ENCODE measurements at regions not wholly inside any gene's neighbourhood (a gene's known extent, or its start where the extent isn't known, plus 50 kb on each side); places are given as distances from the start of the nearest gene placed in this dataset.

DNA sequence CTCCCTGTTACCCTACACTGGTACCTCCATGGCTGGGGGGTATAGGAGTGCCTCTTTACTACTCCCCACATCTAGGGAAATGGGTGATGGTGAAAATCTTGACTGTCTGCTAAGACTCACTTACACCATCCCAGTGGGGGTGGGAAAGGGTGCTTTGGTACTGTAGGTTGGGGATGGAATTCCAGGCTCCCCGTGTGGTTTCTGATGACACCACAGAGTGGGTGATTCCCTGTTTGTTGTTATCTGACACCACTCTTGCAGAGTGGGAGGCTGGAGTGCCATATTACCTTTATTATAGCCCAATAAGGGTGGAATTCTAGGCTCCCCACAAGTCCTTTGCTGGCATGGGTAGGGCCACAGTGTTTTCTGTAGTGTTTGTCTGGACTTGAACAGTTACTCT is 264.6 kb upstream of the MAN1A1 start:
- Mint-ChIP-seq H3K4me3 (no peak overlapping the region), H3K27me3 (peaks cover 0 to 3% of the 10 kb centered on the region in 2 donors), H3K4me1 (peaks cover 0 to 3% (median 2%) of the 10 kb centered on the region in 3 donors), H3K27ac (no peak overlapping the region), H3K36me3 (no peaks in the 10 kb centered on the region), H3K9me3 (no peaks in the 10 kb centered on the region)
- CTCF ChIA-PET: no interaction called here
- POLR2A ChIA-PET: no interaction called here
- ATAC-seq (replicated peaks in 1 of 4) (no peak), DNase-seq (no peak)
- H3K27ac ChIP-seq (ENCODE audit: low read length): no peak overlapping the region
- no CpG with 5 or more reads among the region's 1 CpG for WGBS (ENCODE audit: insufficient coverage)
- no peaks in the 10 kb centered on the region for H3K9me3 ChIP-seq
- no peak overlapping the region for H3K4me3 ChIP-seq (ENCODE audit: control insufficient read depth in 1 of 2, extremely low read depth in 1 of 2, low read length in 1 of 2)
- no peaks in the 10 kb centered on the region for H3K36me3 ChIP-seq (ENCODE audit: control insufficient read depth in 2 of 2, extremely low read depth in 1 of 2, insufficient read depth in 1 of 2, low read length in 1 of 2)
- no peaks in the 10 kb centered on the region for H3K4me1 ChIP-seq (ENCODE audit: control insufficient read depth in 1 of 2, extremely low read depth in 1 of 2, insufficient read depth in 2 of 2, low read length in 2 of 2)
- no peaks in the 10 kb centered on the region for H3K27me3 ChIP-seq (replicated peaks in 1 of 2; ENCODE audit: control insufficient read depth in 2 of 2, extremely low read depth in 1 of 2, insufficient read depth in 2 of 2, low read length in 1 of 2)

DNA sequence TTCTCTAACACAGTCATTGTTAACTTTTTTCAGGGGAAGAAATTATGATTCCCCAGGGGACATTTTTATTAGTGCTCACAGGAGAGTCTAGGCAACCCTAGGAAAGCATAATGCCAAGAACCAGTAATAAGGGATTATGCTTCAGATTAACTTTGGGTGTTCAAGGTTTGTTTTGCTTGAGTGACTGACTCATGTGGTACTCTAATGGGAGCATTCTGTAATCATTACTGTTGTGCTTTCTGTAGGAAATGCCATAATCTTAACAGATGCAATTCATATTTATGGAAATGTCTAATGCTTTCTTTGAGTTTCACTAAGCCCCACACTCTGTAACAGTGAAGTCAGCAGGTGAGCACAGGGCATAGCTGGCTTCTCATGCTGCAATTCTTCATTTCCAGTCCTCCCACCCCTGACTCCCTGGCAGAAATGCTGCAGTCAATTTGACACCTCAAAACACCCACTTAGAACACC is 263.4 kb upstream of the MAN1A1 start:
- Mint-ChIP-seq H3K27me3 (no peaks in the 10 kb centered on the region), H3K36me3 (no peaks in the 10 kb centered on the region), H3K4me1 (peaks cover 0 to 3% (median 2%) of the 10 kb centered on the region in 3 donors), H3K9me3 (no peaks in the 10 kb centered on the region), H3K4me3 (no peak overlapping the region), H3K27ac (no peak overlapping the region)
- Histone ChIP-seq H3K27ac (ENCODE audit: low read length) (no peak overlapping the region), H3K9me3 (no peaks in the 10 kb centered on the region), H3K4me3 (ENCODE audit: control insufficient read depth in 1 of 2, extremely low read depth in 1 of 2, low read length in 1 of 2) (no peak overlapping the region), H3K36me3 (ENCODE audit: control insufficient read depth in 2 of 2, extremely low read depth in 1 of 2, insufficient read depth in 1 of 2, low read length in 1 of 2) (no peaks in the 10 kb centered on the region), H3K27me3 (replicated peaks in 1 of 2; ENCODE audit: control insufficient read depth in 2 of 2, extremely low read depth in 1 of 2, insufficient read depth in 2 of 2, low read length in 1 of 2) (no peaks in the 10 kb centered on the region), H3K4me1 (ENCODE audit: control insufficient read depth in 1 of 2, extremely low read depth in 1 of 2, insufficient read depth in 2 of 2, low read length in 2 of 2) (no peaks in the 10 kb centered on the region)
- DNase-seq (no peak), ATAC-seq (replicated peaks in 1 of 4) (no peak)
- ChIA-PET CTCF (no interaction called here), POLR2A (no interaction called here)

DNA sequence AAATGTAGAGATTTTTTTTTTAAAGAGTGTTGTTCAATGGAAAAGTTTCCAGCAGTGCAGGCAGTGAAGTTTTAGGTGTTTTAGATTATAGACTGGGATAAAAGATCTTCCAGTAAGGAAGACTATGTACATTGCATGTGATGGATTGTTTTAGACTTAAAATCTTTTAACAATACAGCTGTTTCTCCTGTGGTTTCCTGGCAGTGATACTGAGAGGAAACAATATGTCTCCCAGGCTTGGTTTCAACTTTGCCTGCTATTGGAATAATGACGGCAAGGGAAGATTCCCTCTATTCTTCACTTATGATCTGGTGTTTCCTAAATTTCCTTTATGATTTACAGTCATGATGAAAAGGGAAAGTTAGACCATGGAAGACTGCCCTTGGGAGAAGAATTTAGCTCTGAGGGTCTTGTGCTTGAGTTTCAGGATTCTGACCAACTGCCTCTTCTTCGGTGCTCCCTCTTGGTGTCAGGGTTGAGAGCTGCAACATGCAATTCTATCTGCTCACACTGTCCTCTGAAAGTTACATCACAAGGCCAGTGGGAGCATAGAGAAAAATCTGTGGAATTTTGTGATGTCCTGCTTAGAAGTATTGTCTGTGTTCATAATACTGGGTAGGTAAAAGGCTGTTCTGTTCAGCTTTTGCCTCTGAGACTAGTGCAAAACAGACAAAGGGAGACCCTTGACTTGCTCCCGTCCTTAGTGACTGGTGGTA is 262.8 kb upstream of the MAN1A1 start:
- DNase-seq (no peak), ATAC-seq (replicated peaks in 1 of 4) (no peak)
- Mint-ChIP-seq H3K27ac (no peak overlapping the region), H3K4me3 (no peak overlapping the region), H3K36me3 (no peaks in the 10 kb centered on the region), H3K4me1 (peaks cover 0 to 3% (median 2%) of the 10 kb centered on the region in 3 donors), H3K27me3 (no peaks in the 10 kb centered on the region), H3K9me3 (no peaks in the 10 kb centered on the region)
- no peaks in the 10 kb centered on the region for H3K4me1 ChIP-seq (ENCODE audit: control insufficient read depth in 1 of 2, extremely low read depth in 1 of 2, insufficient read depth in 2 of 2, low read length in 2 of 2)
- no peak overlapping the region for H3K27ac ChIP-seq (ENCODE audit: low read length)
- no peaks in the 10 kb centered on the region for H3K9me3 ChIP-seq
- CTCF ChIA-PET: no interaction called here
- no CpG with 5 or more reads among the region's 3 CpGs for WGBS (ENCODE audit: insufficient coverage)
- no peak overlapping the region for H3K4me3 ChIP-seq (ENCODE audit: control insufficient read depth in 1 of 2, extremely low read depth in 1 of 2, low read length in 1 of 2)
- no peaks in the 10 kb centered on the region for H3K27me3 ChIP-seq (replicated peaks in 1 of 2; ENCODE audit: control insufficient read depth in 2 of 2, extremely low read depth in 1 of 2, insufficient read depth in 2 of 2, low read length in 1 of 2)
- no peaks in the 10 kb centered on the region for H3K36me3 ChIP-seq (ENCODE audit: control insufficient read depth in 2 of 2, extremely low read depth in 1 of 2, insufficient read depth in 1 of 2, low read length in 1 of 2)
- POLR2A ChIA-PET: no interaction called here

DNA sequence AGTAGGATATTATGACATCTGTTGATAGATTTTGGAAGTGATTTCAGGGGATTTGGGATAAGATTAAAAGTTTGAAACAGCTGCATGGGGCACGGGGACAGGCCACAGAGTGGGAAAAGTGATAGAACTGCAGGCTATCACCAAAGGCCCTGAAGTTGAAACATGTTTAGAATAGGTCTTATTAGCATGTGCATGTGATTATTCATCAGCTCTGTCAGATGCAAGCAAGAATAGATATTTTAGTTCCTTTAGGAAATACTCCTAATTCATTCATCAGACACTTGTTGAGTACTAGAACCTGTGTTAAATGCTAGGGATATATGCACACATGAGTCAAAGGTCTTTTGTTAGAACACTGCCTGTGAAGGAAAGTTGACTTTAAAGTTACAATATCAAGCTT is 261.2 kb upstream of the MAN1A1 start:
- Mint-ChIP-seq H3K27ac (no peak overlapping the region), H3K27me3 (no peaks in the 10 kb centered on the region), H3K36me3 (no peaks in the 10 kb centered on the region), H3K4me3 (no peak overlapping the region), H3K4me1 (peaks cover 0 to 3% (median 2%) of the 10 kb centered on the region in 3 donors), H3K9me3 (no peaks in the 10 kb centered on the region)
- CTCF ChIA-PET: no interaction called here
- no peaks in the 10 kb centered on the region for H3K9me3 ChIP-seq
- DNase-seq (no peak), ATAC-seq (replicated peaks in 1 of 4) (no peak)
- H3K27me3 ChIP-seq (replicated peaks in 1 of 2; ENCODE audit: control insufficient read depth in 2 of 2, extremely low read depth in 1 of 2, insufficient read depth in 2 of 2, low read length in 1 of 2): no peaks in the 10 kb centered on the region
- WGBS (ENCODE audit: insufficient coverage): 70% methylated on average over 1 of the region's 1 CpG
- POLR2A ChIA-PET: interaction anchor here in 1 of 2 donors (0.6 kb wide), 1 partner anchor 17 kb away, joined by 3 read pairs; no protein-coding TSS in a partner anchor
- H3K4me3 ChIP-seq (ENCODE audit: control insufficient read depth in 1 of 2, extremely low read depth in 1 of 2, low read length in 1 of 2): no peak overlapping the region
- H3K4me1 ChIP-seq (ENCODE audit: control insufficient read depth in 1 of 2, extremely low read depth in 1 of 2, insufficient read depth in 2 of 2, low read length in 2 of 2): no peaks in the 10 kb centered on the region
- H3K27ac ChIP-seq (ENCODE audit: low read length): no peak overlapping the region
- H3K36me3 ChIP-seq (ENCODE audit: control insufficient read depth in 2 of 2, extremely low read depth in 1 of 2, insufficient read depth in 1 of 2, low read length in 1 of 2): no peaks in the 10 kb centered on the region

DNA sequence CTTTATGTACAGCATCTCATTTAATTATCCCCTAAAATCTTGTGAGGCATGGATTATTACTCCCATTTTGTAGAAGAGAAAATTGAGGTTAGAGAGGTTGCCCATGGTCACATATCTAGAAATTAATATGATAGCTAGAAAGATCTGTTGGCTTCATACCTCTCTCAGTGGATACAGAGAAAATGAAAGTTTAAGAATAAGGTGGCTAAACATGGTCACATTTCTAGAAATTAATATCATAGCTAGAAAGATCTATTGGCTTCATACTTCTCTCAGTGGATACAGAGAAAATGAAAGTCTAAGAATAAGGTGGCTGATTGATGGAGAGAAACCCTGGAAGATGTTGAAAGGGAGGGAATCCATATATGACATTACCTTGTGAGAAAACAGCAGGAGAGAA is 260.7 kb upstream of the MAN1A1 start:
- H3K27me3 Mint-ChIP-seq: no peaks in the 10 kb centered on the region

DNA sequence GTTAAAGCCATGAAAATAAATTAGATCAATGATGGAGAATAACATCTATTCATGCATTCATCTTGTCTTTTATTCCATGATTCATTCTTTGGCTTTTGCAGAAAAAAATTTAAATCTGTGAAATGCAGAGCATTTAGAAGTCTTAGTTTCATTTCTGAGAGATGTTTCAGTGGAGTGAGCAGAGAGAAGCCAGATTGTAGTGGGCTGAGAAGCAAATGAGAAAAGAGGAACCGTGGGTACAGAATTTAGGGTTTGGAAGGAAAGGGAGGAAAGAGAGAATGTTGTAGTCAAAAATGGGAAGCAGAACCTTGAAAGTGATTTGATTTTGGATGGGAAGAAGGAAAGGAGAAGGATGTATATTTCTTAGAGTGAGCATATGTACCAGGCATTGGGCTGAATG is 260.3 kb upstream of the MAN1A1 start:
- Histone ChIP-seq H3K27ac (ENCODE audit: low read length) (no peak overlapping the region), H3K36me3 (ENCODE audit: control insufficient read depth in 2 of 2, extremely low read depth in 1 of 2, insufficient read depth in 1 of 2, low read length in 1 of 2) (no peaks in the 10 kb centered on the region), H3K27me3 (replicated peaks in 1 of 2; ENCODE audit: control insufficient read depth in 2 of 2, extremely low read depth in 1 of 2, insufficient read depth in 2 of 2, low read length in 1 of 2) (no peaks in the 10 kb centered on the region), H3K9me3 (no peaks in the 10 kb centered on the region), H3K4me3 (ENCODE audit: control insufficient read depth in 1 of 2, extremely low read depth in 1 of 2, low read length in 1 of 2) (no peak overlapping the region), H3K4me1 (ENCODE audit: control insufficient read depth in 1 of 2, extremely low read depth in 1 of 2, insufficient read depth in 2 of 2, low read length in 2 of 2) (no peaks in the 10 kb centered on the region)
- ATAC-seq (replicated peaks in 1 of 4) (no peak), DNase-seq (no peak)
- Mint-ChIP-seq H3K9me3 (no peaks in the 10 kb centered on the region), H3K27me3 (no peaks in the 10 kb centered on the region), H3K4me3 (no peak overlapping the region), H3K27ac (no peak overlapping the region), H3K36me3 (no peaks in the 10 kb centered on the region), H3K4me1 (peaks cover 0 to 3% (median 2%) of the 10 kb centered on the region in 3 donors)
- ChIA-PET POLR2A (no interaction called here), CTCF (no interaction called here)
- WGBS (ENCODE audit: insufficient coverage): 33% methylated on average over 1 of the region's 1 CpG

More for the DNA sequence above, 260.7 kb upstream of the MAN1A1 start:
- H3K27ac ChIP-seq (ENCODE audit: low read length): no peak overlapping the region
- no peak for ATAC-seq (replicated peaks in 1 of 4)
- no peak overlapping the region for H3K4me3 ChIP-seq (ENCODE audit: control insufficient read depth in 1 of 2, extremely low read depth in 1 of 2, low read length in 1 of 2)
- ChIA-PET CTCF (no interaction called here), POLR2A (interaction anchor here in 1 of 2 donors (0.6 kb wide), 1 partner anchor 16 kb away, joined by 3 read pairs; no protein-coding TSS in a partner anchor)
- no peak for DNase-seq
- no peak overlapping the region for H3K4me3 Mint-ChIP-seq
- no peak overlapping the region for H3K27ac Mint-ChIP-seq
- H3K4me1 ChIP-seq (ENCODE audit: control insufficient read depth in 1 of 2, extremely low read depth in 1 of 2, insufficient read depth in 2 of 2, low read length in 2 of 2): no peaks in the 10 kb centered on the region
- no peaks in the 10 kb centered on the region for H3K36me3 ChIP-seq (ENCODE audit: control insufficient read depth in 2 of 2, extremely low read depth in 1 of 2, insufficient read depth in 1 of 2, low read length in 1 of 2)
- H3K9me3 ChIP-seq: no peaks in the 10 kb centered on the region
- H3K27me3 ChIP-seq (replicated peaks in 1 of 2; ENCODE audit: control insufficient read depth in 2 of 2, extremely low read depth in 1 of 2, insufficient read depth in 2 of 2, low read length in 1 of 2): no peaks in the 10 kb centered on the region
- H3K9me3 Mint-ChIP-seq: no peaks in the 10 kb centered on the region
- no peaks in the 10 kb centered on the region for H3K36me3 Mint-ChIP-seq
- peaks cover 0 to 3% (median 2%) of the 10 kb centered on the region in 3 donors for H3K4me1 Mint-ChIP-seq

DNA sequence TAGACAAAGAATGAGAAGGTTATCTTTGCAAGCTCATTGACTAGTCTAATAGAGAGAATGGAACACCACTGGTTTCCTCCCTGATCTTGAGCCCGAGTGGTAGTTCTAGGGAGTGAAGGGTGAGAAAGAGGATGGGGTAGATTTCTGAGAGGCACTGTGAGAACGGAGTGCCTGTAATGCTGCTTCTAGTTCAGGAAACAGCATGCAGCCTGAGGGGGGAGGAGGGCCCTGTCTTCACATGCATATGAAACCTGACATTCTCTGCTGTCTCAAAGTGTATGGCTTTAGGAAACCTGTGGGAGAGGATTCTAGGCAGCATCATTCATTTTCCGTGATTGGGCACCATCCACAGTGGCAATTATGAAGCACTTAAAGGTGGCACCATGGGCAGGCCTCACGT is 259.4 kb upstream of the MAN1A1 start:
- ChIA-PET CTCF (no interaction called here), POLR2A (no interaction called here)
- Histone ChIP-seq H3K36me3 (ENCODE audit: control insufficient read depth in 2 of 2, extremely low read depth in 1 of 2, insufficient read depth in 1 of 2, low read length in 1 of 2) (no peaks in the 10 kb centered on the region), H3K9me3 (no peaks in the 10 kb centered on the region), H3K4me1 (ENCODE audit: control insufficient read depth in 1 of 2, extremely low read depth in 1 of 2, insufficient read depth in 2 of 2, low read length in 2 of 2) (no peaks in the 10 kb centered on the region), H3K4me3 (ENCODE audit: control insufficient read depth in 1 of 2, extremely low read depth in 1 of 2, low read length in 1 of 2) (no peak overlapping the region), H3K27me3 (replicated peaks in 1 of 2; ENCODE audit: control insufficient read depth in 2 of 2, extremely low read depth in 1 of 2, insufficient read depth in 2 of 2, low read length in 1 of 2) (no peaks in the 10 kb centered on the region), H3K27ac (ENCODE audit: low read length) (no peak overlapping the region)
- 81% methylated on average over 4 of the region's 4 CpGs for WGBS (ENCODE audit: insufficient coverage)
- peaks cover 0 to 3% (median 2%) of the 10 kb centered on the region in 3 donors for H3K4me1 Mint-ChIP-seq
- DNase-seq: no peak
- H3K4me3 Mint-ChIP-seq: no peak overlapping the region
- H3K27ac Mint-ChIP-seq: no peak overlapping the region
- no peak for ATAC-seq (replicated peaks in 1 of 4)
- no peaks in the 10 kb centered on the region for H3K36me3 Mint-ChIP-seq
- no peaks in the 10 kb centered on the region for H3K27me3 Mint-ChIP-seq
- no peaks in the 10 kb centered on the region for H3K9me3 Mint-ChIP-seq
